OCI-LY7 (cell line): ENCODE measurements at regions not wholly inside any gene's neighbourhood (a gene's known extent, or its start where the extent isn't known, plus 50 kb on each side); places are given as distances from the start of the nearest gene placed in this dataset.

Experiments
- CTCF ChIP-seq: fragments of 200-600 bp; sonication (generic); conservative IDR thresholded peaks from 2 replicates; pipeline ENCODE4 v1.5.1; 2014; ENCODE audit warnings: mild to moderate bottlenecking, antibody characterized with exemption, low read length, moderate library complexity, mixed read lengths
- EZH2phosphoT487 ChIP-seq: fragments of 200-600 bp; sonication (generic); IDR thresholded peaks from 2 replicates; pipeline ENCODE4 v1.6.1; 2018; ENCODE audit warnings: low read depth, borderline replicate concordance, mild to moderate bottlenecking, mixed run types, antibody characterized with exemption, low read length, moderate library complexity, mixed read lengths

DNA sequence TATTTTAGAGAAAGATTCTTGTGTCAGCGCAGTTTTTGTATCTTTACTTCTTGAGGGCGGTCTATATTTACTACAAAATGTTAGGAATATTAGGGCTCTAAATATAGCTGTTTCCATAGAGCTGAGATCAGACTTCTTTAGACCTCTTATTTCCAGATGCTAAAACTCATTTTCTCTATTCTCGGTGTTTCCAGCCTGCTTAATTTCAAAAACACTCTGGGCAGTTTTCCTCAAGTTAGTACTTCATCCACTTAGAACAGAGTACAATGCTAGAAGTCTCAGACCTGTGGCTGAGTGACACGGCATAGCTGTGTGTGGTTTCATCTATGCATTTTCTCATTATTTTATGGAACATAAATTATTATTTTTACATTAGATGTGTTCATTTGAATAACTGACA lies 346.6 kb downstream of the PABPC4L start:
- TF ChIP-seq CTCF (no peak), EZH2phosphoT487 (no peak)
